ENCODE measurements at regions not wholly inside any gene's neighbourhood (a gene's known extent, or its start where the extent isn't known, plus 50 kb on each side); places are given as distances from the start of the nearest gene placed in this dataset.

GRCh38 chrX:116284400-116284799 is 113.9 kb downstream of the AGTR2 start:
- TF ChIP-seq POLR2A (IDR thresholded peaks at IDR 0.05) (no peak), CTCF (IDR thresholded peaks at IDR 0.05) (no peak), EP300 (IDR thresholded peaks at IDR 0.05) (no peak)
